GM12875 (cell line): ENCODE measurements at regions not wholly inside any gene's neighbourhood (a gene's known extent, or its start where the extent isn't known, plus 50 kb on each side); places are given as distances from the start of the nearest gene placed in this dataset.

Experiments
- H3K4me3 ChIP-seq: one replicate; pipeline ENCODE4 v1.5.1; 2011; ENCODE audit warnings: low read depth, low read length, control low read depth
- CTCF ChIP-seq: IDR thresholded peaks from 2 replicates; pipeline ENCODE4 v1.5.1; 2011; ENCODE audit warnings: low read depth, mild to moderate bottlenecking, control low read depth, inconsistent platforms, low read length, moderate library complexity, borderline replicate concordance; ENCODE audit not compliant: insufficient read depth

GRCh38 chr3:153023896-153024295 is 138.1 kb upstream of the RAP2B start:
- TF ChIP-seq CTCF = no peak
- no peak overlapping the region for H3K4me3 ChIP-seq

GRCh38 chr3:153026026-153026425 is 136.0 kb upstream of the RAP2B start:
- no peak overlapping the region for H3K4me3 ChIP-seq
- peak; percentile 21; the same call in 1 of the 2 replicates for TF ChIP-seq CTCF

GRCh38 chr3:153028381-153028780 is 133.6 kb upstream of the RAP2B start:
- H3K4me3 ChIP-seq = no peak overlapping the region
- no peak for TF ChIP-seq CTCF

GRCh38 chr3:153029350-153029749 is 132.7 kb upstream of the RAP2B start:
- no peak for TF ChIP-seq CTCF
- no peak overlapping the region for H3K4me3 ChIP-seq

GRCh38 chr3:153032891-153033290 is 129.1 kb upstream of the RAP2B start:
- no peak for TF ChIP-seq CTCF
- H3K4me3 ChIP-seq = no peak overlapping the region

GRCh38 chr3:153036846-153037245 is 125.2 kb upstream of the RAP2B start:
- no peak for TF ChIP-seq CTCF

GRCh38 chr3:153038367-153038766 is 123.7 kb upstream of the RAP2B start:
- TF ChIP-seq CTCF = no peak
- H3K4me3 ChIP-seq = no peak overlapping the region

More at GRCh38 chr3:153036846-153037245, 125.2 kb upstream of the RAP2B start:
- no peak overlapping the region for H3K4me3 ChIP-seq
